ENCODE measurements at regions not wholly inside any gene's neighbourhood (a gene's known extent, or its start where the extent isn't known, plus 50 kb on each side); places are given as distances from the start of the nearest gene placed in this dataset.
"Not testable (repeated sequence)": the region's sequence is repeated elsewhere in the genome, so short reads cannot be mapped to it uniquely, and the experiment has no call there.

DNA sequence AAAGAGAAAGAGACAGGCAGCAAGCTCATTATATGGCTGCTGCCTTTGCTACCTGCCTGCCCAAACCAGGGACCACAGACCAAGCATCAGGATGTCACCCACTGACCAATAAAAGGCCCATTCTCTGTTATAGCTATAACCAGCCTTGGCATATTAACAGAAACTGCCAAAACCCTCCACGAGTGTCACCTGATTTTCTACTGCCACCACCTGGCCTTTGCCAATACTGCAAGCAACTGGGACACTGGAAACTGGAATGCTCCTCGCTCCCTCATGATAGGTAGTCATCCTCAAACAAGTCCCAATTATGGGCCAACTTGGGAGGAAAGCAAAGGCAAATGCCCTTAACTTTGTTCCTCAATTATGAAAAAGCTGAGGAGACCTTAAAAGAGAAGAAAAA is 76.0 kb downstream of the SPIN4 start:
- Histone ChIP-seq H3K27ac (no peak overlapping the region), H3K4me1 (no peaks in the 10 kb centered on the region), H3K9me3 (no peaks in the 10 kb centered on the region), H3K4me3 (no peak overlapping the region), H3K36me3 (no peaks in the 10 kb centered on the region), H3K27me3 (no peaks in the 10 kb centered on the region)
- intact Hi-C loops (cut with DNase I): no loop called here
- 34 to 41% methylated on average over 2 of the region's 2 CpGs for WGBS, 2 donors
- no peak for DNase-seq
- TF ChIP-seq POLR2A (IDR thresholded peaks at IDR 0.05): no peak
- TF ChIP-seq EP300 (IDR thresholded peaks at IDR 0.05): no peak
- TF ChIP-seq, protein P1, sequence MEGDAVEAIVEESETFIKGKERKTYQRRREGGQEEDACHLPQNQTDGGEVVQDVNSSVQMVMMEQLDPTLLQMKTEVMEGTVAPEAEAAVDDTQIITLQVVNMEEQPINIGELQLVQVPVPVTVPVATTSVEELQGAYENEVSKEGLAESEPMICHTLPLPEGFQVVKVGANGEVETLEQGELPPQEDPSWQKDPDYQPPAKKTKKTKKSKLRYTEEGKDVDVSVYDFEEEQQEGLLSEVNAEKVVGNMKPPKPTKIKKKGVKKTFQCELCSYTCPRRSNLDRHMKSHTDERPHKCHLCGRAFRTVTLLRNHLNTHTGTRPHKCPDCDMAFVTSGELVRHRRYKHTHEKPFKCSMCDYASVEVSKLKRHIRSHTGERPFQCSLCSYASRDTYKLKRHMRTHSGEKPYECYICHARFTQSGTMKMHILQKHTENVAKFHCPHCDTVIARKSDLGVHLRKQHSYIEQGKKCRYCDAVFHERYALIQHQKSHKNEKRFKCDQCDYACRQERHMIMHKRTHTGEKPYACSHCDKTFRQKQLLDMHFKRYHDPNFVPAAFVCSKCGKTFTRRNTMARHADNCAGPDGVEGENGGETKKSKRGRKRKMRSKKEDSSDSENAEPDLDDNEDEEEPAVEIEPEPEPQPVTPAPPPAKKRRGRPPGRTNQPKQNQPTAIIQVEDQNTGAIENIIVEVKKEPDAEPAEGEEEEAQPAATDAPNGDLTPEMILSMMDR (IDR thresholded peaks at IDR 0.05): peak in 1 of 4 experiments; percentile 10
- no peak for TF ChIP-seq POLR2AphosphoS5 (IDR thresholded peaks at IDR 0.05)

- Histone ChIP-seq H3K4me1 (no peaks in the 10 kb centered on the region), H3K9me3 (no peaks in the 10 kb centered on the region), H3K27me3 (no peaks in the 10 kb centered on the region), H3K4me3 (no peak overlapping the region), H3K27ac (no peak overlapping the region), H3K36me3 (no peaks in the 10 kb centered on the region)
- 91 to 97% methylated on average over 8 of the region's 8 CpGs for WGBS, 2 donors
- intact Hi-C loops (cut with DNase I): no loop called here
- TF ChIP-seq POLR2AphosphoS5 (IDR thresholded peaks at IDR 0.05) (no peak), POLR2A (IDR thresholded peaks at IDR 0.05) (no peak), EP300 (IDR thresholded peaks at IDR 0.05) (no peak)
- TF ChIP-seq, protein P1 (IDR thresholded peaks at IDR 0.05): no peak
- DNase-seq: no peak
Observed at GRCh38 chrX:63270873-63271272, 80.3 kb downstream of the SPIN4 start.

DNA sequence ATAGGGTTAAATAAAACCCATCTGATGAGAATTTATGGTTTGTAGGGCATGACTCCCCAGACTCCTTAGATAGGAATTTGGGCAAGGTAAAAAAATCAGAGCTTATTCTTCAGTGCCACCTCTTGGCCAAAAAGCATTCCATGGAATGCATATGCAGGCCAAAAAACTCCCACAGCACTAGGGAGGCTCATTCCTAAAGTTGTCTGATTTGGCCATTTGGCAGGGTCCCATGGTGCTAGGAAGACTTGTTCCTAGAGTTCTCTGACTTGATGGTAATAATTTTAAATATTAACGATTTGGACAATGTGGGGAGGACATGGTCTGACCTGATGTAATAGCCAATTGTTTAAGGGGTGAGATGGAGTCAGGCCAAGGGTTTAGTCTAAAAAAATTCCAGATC is 93.0 kb downstream of the SPIN4 start:
- no peak for DNase-seq
- no peak overlapping the region for H3K4me3 ChIP-seq
- 78% methylated on average over 1 of the region's 1 CpG for WGBS, 2 donors
- intact Hi-C loops (cut with DNase I): no loop called here
- H3K36me3 ChIP-seq: no peaks in the 10 kb centered on the region
- H3K4me1 ChIP-seq: no peaks in the 10 kb centered on the region
- H3K9me3 ChIP-seq: no peaks in the 10 kb centered on the region
- H3K27ac ChIP-seq: no peak overlapping the region
- no peak for TF ChIP-seq POLR2AphosphoS5 (IDR thresholded peaks at IDR 0.05)
- no peak for TF ChIP-seq EP300 (IDR thresholded peaks at IDR 0.05)
- TF ChIP-seq, protein P1 (IDR thresholded peaks at IDR 0.05): no peak
- TF ChIP-seq POLR2A (IDR thresholded peaks at IDR 0.05): no peak
- H3K27me3 ChIP-seq: no peaks in the 10 kb centered on the region

DNA sequence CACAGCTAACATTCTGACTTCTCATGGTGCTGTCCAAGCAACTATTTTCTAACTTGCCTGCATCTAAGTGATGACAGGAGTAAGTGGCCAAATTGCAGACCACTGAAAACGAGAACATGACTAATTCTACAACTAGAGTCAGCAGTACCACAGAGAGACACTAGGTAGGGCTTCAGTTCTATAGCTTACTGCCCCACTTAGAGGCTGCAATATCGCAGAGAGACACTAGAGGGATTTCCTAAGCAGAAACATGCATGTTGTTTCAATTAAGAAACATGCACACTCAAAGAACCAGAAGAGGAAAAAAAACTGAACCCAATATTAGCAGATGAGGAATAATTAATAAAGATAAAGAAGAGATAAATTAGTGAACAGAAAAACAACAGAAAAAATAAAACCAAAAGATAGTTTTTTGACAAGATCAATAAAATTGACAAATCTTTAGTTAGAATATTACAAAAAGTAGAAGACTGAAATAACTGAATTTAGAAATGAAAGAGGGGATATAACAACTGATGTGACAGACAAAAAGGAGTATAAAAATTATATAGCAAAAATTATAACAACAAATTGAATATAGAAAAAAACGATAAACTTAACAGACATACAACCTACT is 100.8 kb downstream of the SPIN4 start:
- H3K4me1 ChIP-seq: no peaks in the 10 kb centered on the region
- no peaks in the 10 kb centered on the region for H3K9me3 ChIP-seq
- 30 to 31% methylated on average over 3 of the region's 3 CpGs for WGBS, 2 donors
- no peaks in the 10 kb centered on the region for H3K27me3 ChIP-seq
- no peak for TF ChIP-seq POLR2A (IDR thresholded peaks at IDR 0.05)
- TF ChIP-seq, protein P1 (IDR thresholded peaks at IDR 0.05): peak; percentile 68 to 79 (median 71)
- intact Hi-C loops (cut with DNase I): no loop called here
- peak; percentile 42 for DNase-seq
- no peaks in the 10 kb centered on the region for H3K36me3 ChIP-seq
- H3K4me3 ChIP-seq: no peak overlapping the region
- H3K27ac ChIP-seq: no peak overlapping the region

DNA sequence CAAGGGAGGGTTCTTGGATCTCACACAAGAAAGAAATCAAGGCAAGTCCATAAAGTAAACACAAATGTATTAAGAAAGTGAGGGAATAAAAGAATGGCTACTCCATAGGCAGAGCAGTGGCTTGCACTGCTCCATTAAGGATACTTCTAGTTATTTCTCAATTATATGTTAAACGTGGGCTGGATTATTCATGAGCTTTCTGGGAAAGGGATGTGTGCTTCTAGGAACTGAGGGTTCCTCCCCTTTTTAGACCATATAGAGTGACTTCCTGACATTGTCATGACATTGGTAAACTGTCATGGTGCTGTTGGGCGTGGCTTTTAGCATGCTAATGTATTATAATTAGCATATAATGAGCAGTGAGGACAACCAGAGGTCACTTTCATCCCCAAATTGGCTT is 108.4 kb downstream of the SPIN4 start:
- H3K4me1 ChIP-seq; H3K9me3 ChIP-seq; H3K4me3 ChIP-seq; intact Hi-C loops (cut with DNase I); H3K27ac ChIP-seq; H3K27me3 ChIP-seq; H3K36me3 ChIP-seq; DNase-seq: not testable (repeated sequence)
- no CpG with 5 or more reads among the region's 2 CpGs for WGBS, 2 donors

- H3K9me3 ChIP-seq; intact Hi-C loops (cut with DNase I); H3K36me3 ChIP-seq; H3K27me3 ChIP-seq; H3K4me1 ChIP-seq; DNase-seq; H3K27ac ChIP-seq; H3K4me3 ChIP-seq: not testable (repeated sequence)
- no CpG with 5 or more reads among the region's 2 CpGs for WGBS, 2 donors
Observed at GRCh38 chrX:63235963-63236362, 115.2 kb downstream of the SPIN4 start.

GRCh38 chrX:63233013-63233412 is 118.1 kb downstream of the SPIN4 start:
- H3K4me1 ChIP-seq; H3K4me3 ChIP-seq; DNase-seq; intact Hi-C loops (cut with DNase I); H3K9me3 ChIP-seq; H3K27ac ChIP-seq; H3K27me3 ChIP-seq; H3K36me3 ChIP-seq: not testable (repeated sequence)
- no CpG with 5 or more reads among the region's 10 CpGs for WGBS, 2 donors

DNA sequence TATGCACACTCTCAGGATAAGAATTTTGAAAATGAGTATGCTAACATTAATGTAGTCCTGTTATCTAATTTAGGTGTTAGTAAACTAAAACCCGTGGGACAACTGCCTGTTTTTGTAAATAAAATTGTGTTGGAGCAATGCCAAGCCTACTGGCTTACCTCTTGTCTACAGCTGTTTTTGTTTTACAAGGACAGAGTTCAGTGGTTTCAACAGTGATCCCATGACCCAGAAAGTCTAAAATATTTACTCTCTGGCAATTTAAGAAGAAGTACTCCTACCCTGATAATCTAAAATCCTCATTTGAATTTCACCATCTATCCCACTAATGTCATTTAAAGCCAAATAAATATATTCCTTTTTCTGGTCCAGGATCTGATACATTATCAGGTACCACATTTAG is 132.9 kb downstream of the SPIN4 start:
- H3K4me1 ChIP-seq; DNase-seq; H3K36me3 ChIP-seq; intact Hi-C loops (cut with DNase I); H3K4me3 ChIP-seq; H3K27me3 ChIP-seq; H3K9me3 ChIP-seq; H3K27ac ChIP-seq: not testable (repeated sequence)
- WGBS, 2 donors: no CpG with 5 or more reads among the region's 1 CpG

DNA sequence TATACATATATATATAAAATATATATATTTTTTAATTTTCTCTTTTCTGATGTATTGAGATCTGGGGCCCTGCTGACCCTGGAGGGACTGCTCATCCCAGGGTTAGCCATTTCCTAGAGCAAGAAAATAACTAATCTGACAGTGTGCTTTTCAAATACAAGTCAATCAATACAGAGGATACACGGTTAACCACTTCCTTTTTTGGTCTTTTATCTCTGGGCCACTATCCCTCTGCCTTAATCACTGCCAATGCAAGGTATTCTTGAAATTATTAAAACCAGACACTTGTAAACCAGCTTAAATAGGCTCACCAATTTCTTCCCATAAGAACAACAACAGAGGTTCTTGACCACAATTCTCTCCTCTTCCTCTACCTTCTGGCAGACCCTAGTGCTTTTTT is 133.6 kb downstream of the SPIN4 start:
- H3K4me3 ChIP-seq; H3K36me3 ChIP-seq; H3K27me3 ChIP-seq; intact Hi-C loops (cut with DNase I); H3K9me3 ChIP-seq; DNase-seq; H3K4me1 ChIP-seq; H3K27ac ChIP-seq: not testable (repeated sequence)
- WGBS, 2 donors: no CpG with 5 or more reads among the region's 1 CpG
